ENCODE measurements at regions not wholly inside any gene's neighbourhood (a gene's known extent, or its start where the extent isn't known, plus 50 kb on each side); places are given as distances from the start of the nearest gene placed in this dataset.

DNA sequence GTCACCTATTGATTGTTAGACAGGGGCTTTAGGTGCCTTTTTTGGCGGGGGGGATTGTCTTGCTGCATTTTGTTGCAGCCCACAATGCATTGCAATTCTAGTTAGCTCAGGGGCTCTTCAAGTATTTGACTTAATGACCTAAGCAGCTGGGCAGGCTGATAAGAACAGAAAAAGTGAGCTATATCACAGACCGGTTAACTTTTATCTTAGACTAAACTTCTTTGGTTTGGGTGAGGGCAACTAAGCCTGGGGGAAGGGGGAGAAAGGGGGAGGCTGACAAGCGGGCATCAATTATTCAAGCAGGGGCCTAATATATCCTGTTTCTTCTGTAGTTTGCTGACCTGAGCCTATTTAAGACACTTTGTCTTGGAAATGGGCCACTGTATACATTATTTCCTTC, 66.0 kb upstream of the GPR6 start:
- H3K27ac Mint-ChIP-seq: no peak overlapping the region
- Histone ChIP-seq H3K27me3 (ENCODE audit: insufficient read depth) (no peaks in the 10 kb centered on the region), H3K4me1 (ENCODE audit: insufficient read depth) (peaks cover 5% of the 10 kb centered on the region; the same call in 1 of the 2 replicates), H3K9me2 (ENCODE audit: insufficient read depth) (peaks cover 6% of the 10 kb centered on the region; the same call in 1 of the 2 replicates), H3K36me3 (ENCODE audit: insufficient read depth) (no peaks in the 10 kb centered on the region), H3K4me3 (no peak overlapping the region), H4K20me1 (replicated peaks; ENCODE audit: insufficient read depth) (no peaks in the 10 kb centered on the region), H3K4me2 (no peak overlapping the region), H2AFZ (peak overlapping the region; percentile 81), H3K79me2 (replicated peaks; ENCODE audit: insufficient read depth) (no peaks in the 10 kb centered on the region), H3K27ac (ENCODE audit: low read depth) (no peak overlapping the region), H3F3A (replicated peaks; ENCODE audit: low read depth) (no peaks in the 10 kb centered on the region)
- no peak for DNase-seq (ENCODE audit: low spot score)
- TF ChIP-seq STAT1 (IDR thresholded peaks at IDR 0.05; ENCODE audit: unreplicated experiment): no peak
- no peak for TF ChIP-seq ZNF462 (CRISPR knock-in tag; IDR thresholded peaks at IDR 0.05)
- TF ChIP-seq, protein P1, sequence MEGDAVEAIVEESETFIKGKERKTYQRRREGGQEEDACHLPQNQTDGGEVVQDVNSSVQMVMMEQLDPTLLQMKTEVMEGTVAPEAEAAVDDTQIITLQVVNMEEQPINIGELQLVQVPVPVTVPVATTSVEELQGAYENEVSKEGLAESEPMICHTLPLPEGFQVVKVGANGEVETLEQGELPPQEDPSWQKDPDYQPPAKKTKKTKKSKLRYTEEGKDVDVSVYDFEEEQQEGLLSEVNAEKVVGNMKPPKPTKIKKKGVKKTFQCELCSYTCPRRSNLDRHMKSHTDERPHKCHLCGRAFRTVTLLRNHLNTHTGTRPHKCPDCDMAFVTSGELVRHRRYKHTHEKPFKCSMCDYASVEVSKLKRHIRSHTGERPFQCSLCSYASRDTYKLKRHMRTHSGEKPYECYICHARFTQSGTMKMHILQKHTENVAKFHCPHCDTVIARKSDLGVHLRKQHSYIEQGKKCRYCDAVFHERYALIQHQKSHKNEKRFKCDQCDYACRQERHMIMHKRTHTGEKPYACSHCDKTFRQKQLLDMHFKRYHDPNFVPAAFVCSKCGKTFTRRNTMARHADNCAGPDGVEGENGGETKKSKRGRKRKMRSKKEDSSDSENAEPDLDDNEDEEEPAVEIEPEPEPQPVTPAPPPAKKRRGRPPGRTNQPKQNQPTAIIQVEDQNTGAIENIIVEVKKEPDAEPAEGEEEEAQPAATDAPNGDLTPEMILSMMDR (conservative IDR thresholded peaks at IDR 0.05; ENCODE audit: low read depth in 2 of 2): no peak
- TF ChIP-seq ZNF331 (CRISPR knock-in tag; IDR thresholded peaks at IDR 0.05; ENCODE audit: low read depth): no peak
- no peak for TF ChIP-seq JUNB (IDR thresholded peaks at IDR 0.05; ENCODE audit: unreplicated experiment)
- TF ChIP-seq, protein P2, sequence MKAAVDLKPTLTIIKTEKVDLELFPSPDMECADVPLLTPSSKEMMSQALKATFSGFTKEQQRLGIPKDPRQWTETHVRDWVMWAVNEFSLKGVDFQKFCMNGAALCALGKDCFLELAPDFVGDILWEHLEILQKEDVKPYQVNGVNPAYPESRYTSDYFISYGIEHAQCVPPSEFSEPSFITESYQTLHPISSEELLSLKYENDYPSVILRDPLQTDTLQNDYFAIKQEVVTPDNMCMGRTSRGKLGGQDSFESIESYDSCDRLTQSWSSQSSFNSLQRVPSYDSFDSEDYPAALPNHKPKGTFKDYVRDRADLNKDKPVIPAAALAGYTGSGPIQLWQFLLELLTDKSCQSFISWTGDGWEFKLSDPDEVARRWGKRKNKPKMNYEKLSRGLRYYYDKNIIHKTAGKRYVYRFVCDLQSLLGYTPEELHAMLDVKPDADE (IDR thresholded peaks at IDR 0.05): no peak
- TF ChIP-seq ZNF114 (CRISPR knock-in tag; IDR thresholded peaks at IDR 0.05): no peak
- TF ChIP-seq POLR2AphosphoS5 (IDR thresholded peaks at IDR 0.05; ENCODE audit: low read depth): no peak
- TF ChIP-seq NANOG (IDR thresholded peaks at IDR 0.05; ENCODE audit: borderline replicate concordance): no peak
- no peak for TF ChIP-seq EZH2 (IDR thresholded peaks at IDR 0.05; ENCODE audit: low read depth, unreplicated experiment)
- no peak for TF ChIP-seq CREB1 (CRISPR knock-in tag; IDR thresholded peaks at IDR 0.05; ENCODE audit: low read depth)
- no peak for TF ChIP-seq REST (IDR thresholded peaks at IDR 0.05; ENCODE audit: unreplicated experiment)
- no peak for TF ChIP-seq EZH2phosphoT487 (IDR thresholded peaks at IDR 0.05; ENCODE audit: unreplicated experiment)
- no peak for ATAC-seq
- no peaks in the 10 kb centered on the region for H3K36me3 Mint-ChIP-seq (ENCODE audit: low read depth)
- no peaks in the 10 kb centered on the region for H3K27me3 Mint-ChIP-seq (ENCODE audit: insufficient read depth, low read depth, poor library complexity)
- no peaks in the 10 kb centered on the region; the same call in 2 of the 3 replicates for H3K9me3 Mint-ChIP-seq
- peaks cover 9% of the 10 kb centered on the region; the same call in 2 of the 3 replicates for H3K4me1 Mint-ChIP-seq
- no peak overlapping the region for H3K4me3 Mint-ChIP-seq

Data from GM23338 (cell line).